Central memory CD8-positive, alpha-beta T cell (primary cell): ENCODE measurements at regions not wholly inside any gene's neighbourhood (a gene's known extent, or its start where the extent isn't known, plus 50 kb on each side); places are given as distances from the start of the nearest gene placed in this dataset.
"Not testable (repeated sequence)": the region's sequence is repeated elsewhere in the genome, so short reads cannot be mapped to it uniquely, and the experiment has no call there.

ENCODE experiments used
- ATAC-seq: fragments of 150-1000 bp; cut with Tn5 transposase; replicated peaks from 2 replicates; pipeline ENCODE4 v1.10.0; 2022; ENCODE audit warnings: mild to moderate bottlenecking, moderate FRiP score, moderate number of reproducible peaks; ENCODE audit not compliant: poor library complexity, severe bottlenecking; ENCODE audit errors: extremely low read depth
- DNase-seq, 2 donors: peaks; one replicate each; pipeline ENCODE4 v3.0.0; 2021; ENCODE audit warnings: low spot score in 2 of 2
- H3K27ac Mint-ChIP-seq: one replicate; pipeline ENCODE4 v1.8.0; 2022; ENCODE audit warnings: low read depth, mild to moderate bottlenecking, moderate library complexity, mixed read lengths
- H3K27me3 Mint-ChIP-seq: one replicate; pipeline ENCODE4 v1.8.0; 2022; ENCODE audit warnings: mixed read lengths
- H3K36me3 Mint-ChIP-seq: one replicate; pipeline ENCODE4 v1.8.0; 2022; ENCODE audit warnings: mild to moderate bottlenecking, moderate library complexity, mixed read lengths; ENCODE audit not compliant: insufficient read depth
- H3K4me1 Mint-ChIP-seq: one replicate; pipeline ENCODE4 v1.8.0; 2022; ENCODE audit warnings: mixed read lengths
- H3K4me3 Mint-ChIP-seq: one replicate; pipeline ENCODE4 v1.8.0; 2022; ENCODE audit warnings: mild to moderate bottlenecking, moderate library complexity, mixed read lengths
- H3K9me3 Mint-ChIP-seq: one replicate; pipeline ENCODE4 v1.8.0; 2022; ENCODE audit warnings: mixed read lengths

DNA sequence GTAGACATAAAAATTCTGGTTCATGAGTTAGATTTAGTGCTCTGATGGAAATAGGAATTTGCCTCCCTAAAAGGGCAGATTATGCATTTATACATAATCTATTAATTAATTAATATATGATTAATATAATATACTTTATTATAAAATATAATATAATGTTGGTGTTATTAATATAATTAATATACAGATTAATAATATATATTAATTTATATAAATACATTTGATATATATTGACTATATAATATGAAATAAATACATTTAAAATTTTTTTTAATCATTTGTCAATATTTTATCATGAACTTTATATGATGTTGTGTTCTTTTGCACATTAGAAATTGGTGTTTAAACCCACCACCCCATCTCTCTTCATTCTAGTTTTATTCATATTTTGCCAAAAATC lies 652.1 kb upstream of the ZNF804A start:
- H3K4me3 Mint-ChIP-seq, result no peak overlapping the region
- H3K36me3 Mint-ChIP-seq, result no peaks in the 10 kb centered on the region
- no peak overlapping the region for H3K27ac Mint-ChIP-seq
- H3K27me3 Mint-ChIP-seq, result no peaks in the 10 kb centered on the region
- peaks cover 10% of the 10 kb centered on the region for H3K9me3 Mint-ChIP-seq
- no peak for DNase-seq
- no peak for ATAC-seq
- H3K4me1 Mint-ChIP-seq, result no peaks in the 10 kb centered on the region

GRCh38 chr2:183948861-183949260 lies 649.5 kb upstream of the ZNF804A start:
- Mint-ChIP-seq H3K9me3 (peaks cover 21% of the 10 kb centered on the region), H3K36me3 (no peaks in the 10 kb centered on the region)

GRCh38 chr2:183950673-183951072 lies 647.7 kb upstream of the ZNF804A start:
- no peak for ATAC-seq
- H3K4me1 Mint-ChIP-seq, result no peaks in the 10 kb centered on the region
- H3K27me3 Mint-ChIP-seq, result no peaks in the 10 kb centered on the region
- no peak overlapping the region for H3K4me3 Mint-ChIP-seq
- DNase-seq, result no peak
- peaks cover 28% of the 10 kb centered on the region for H3K9me3 Mint-ChIP-seq
- no peaks in the 10 kb centered on the region for H3K36me3 Mint-ChIP-seq
- H3K27ac Mint-ChIP-seq, result no peak overlapping the region

More at GRCh38 chr2:183948861-183949260, 649.5 kb upstream of the ZNF804A start:
- ATAC-seq, result no peak
- Mint-ChIP-seq H3K27ac (no peak overlapping the region), H3K4me1 (no peaks in the 10 kb centered on the region), H3K4me3 (no peak overlapping the region), H3K27me3 (no peaks in the 10 kb centered on the region)
- DNase-seq, result no peak

GRCh38 chr2:183951630-183952029 lies 646.7 kb upstream of the ZNF804A start:
- Mint-ChIP-seq H3K4me3 (no peak overlapping the region), H3K27ac (no peak overlapping the region), H3K9me3 (peaks cover 29% of the 10 kb centered on the region), H3K36me3 (no peaks in the 10 kb centered on the region), H3K4me1 (no peaks in the 10 kb centered on the region), H3K27me3 (no peaks in the 10 kb centered on the region)
- DNase-seq, result no peak
- ATAC-seq, result no peak

GRCh38 chr2:183952741-183953140 lies 645.6 kb upstream of the ZNF804A start:
- Mint-ChIP-seq H3K36me3 (no peaks in the 10 kb centered on the region), H3K27ac (no peak overlapping the region), H3K9me3 (peaks cover 33% of the 10 kb centered on the region), H3K4me3 (no peak overlapping the region), H3K4me1 (no peaks in the 10 kb centered on the region), H3K27me3 (no peaks in the 10 kb centered on the region)
- no peak for DNase-seq
- no peak for ATAC-seq

DNA sequence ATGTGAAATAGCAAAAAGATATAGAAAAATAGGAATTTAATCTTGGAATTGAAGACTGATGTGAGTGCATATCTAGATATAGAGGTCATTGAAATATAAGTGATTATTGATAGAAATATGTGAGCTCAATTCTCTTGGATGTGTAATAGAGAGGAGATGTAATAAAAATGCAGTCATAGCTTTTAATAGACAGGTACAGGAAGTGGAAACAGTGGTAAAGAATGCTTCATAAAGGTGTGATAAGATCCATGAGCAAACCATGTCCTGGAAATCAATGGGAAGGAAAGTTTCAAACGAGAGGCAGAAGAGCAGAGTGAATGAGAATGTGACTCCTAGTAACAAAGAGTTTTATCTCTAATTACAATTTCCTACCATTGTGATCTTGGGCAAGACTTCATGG lies 634.7 kb upstream of the ZNF804A start:
- Mint-ChIP-seq H3K27me3 (no peaks in the 10 kb centered on the region), H3K36me3 (no peaks in the 10 kb centered on the region), H3K4me3 (no peak overlapping the region), H3K9me3 (peaks cover 19% of the 10 kb centered on the region), H3K4me1 (no peaks in the 10 kb centered on the region), H3K27ac (no peak overlapping the region)
- no peak for ATAC-seq
- DNase-seq, result no peak

DNA sequence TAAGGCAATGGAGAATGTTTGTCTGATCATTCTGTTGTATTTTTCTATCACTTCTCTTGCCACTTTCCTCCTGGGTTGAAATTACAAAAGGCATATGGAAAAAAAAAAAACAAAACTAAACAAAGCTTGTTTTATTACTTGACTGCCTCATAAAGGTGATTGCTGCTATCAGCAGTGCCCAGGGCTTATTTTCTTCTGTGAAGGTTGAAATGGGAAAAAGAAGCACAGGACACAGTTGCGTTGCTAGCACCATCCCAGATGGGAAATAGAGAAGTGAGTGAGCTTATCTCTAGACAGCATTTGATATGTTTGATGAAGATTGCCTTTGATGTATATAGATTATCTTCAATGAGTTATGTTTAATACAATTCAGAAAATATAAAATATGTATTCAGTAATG lies 633.8 kb upstream of the ZNF804A start:
- DNase-seq (no peak), ATAC-seq (no peak)
- Mint-ChIP-seq H3K36me3 (no peaks in the 10 kb centered on the region), H3K4me3 (no peak overlapping the region), H3K27me3 (no peaks in the 10 kb centered on the region), H3K9me3 (peaks cover 19% of the 10 kb centered on the region), H3K27ac (no peak overlapping the region), H3K4me1 (no peaks in the 10 kb centered on the region)

DNA sequence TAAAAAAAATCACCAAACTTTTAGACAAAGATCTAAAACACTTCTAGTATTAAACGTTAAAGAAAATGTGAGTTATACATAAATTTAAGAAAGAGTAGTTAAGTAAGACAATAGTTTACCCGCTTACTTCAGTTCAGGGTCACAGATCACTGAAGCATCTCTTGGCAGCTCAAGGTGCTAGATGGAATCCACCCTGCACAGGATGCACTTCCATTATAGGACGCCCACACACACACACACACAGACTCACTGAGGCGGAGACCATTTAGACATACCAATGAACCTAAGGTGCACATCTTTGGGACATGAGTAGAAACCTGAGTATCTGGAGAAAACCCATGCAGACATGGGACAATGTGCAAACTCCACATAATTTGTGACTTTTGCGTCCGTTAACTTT lies 630.6 kb upstream of the ZNF804A start:
- DNase-seq (no peak), ATAC-seq (no peak)
- Mint-ChIP-seq H3K9me3 (peaks cover 17% of the 10 kb centered on the region), H3K4me3 (no peak overlapping the region), H3K4me1 (no peaks in the 10 kb centered on the region), H3K27me3 (no peaks in the 10 kb centered on the region), H3K27ac (no peak overlapping the region), H3K36me3 (no peaks in the 10 kb centered on the region)

DNA sequence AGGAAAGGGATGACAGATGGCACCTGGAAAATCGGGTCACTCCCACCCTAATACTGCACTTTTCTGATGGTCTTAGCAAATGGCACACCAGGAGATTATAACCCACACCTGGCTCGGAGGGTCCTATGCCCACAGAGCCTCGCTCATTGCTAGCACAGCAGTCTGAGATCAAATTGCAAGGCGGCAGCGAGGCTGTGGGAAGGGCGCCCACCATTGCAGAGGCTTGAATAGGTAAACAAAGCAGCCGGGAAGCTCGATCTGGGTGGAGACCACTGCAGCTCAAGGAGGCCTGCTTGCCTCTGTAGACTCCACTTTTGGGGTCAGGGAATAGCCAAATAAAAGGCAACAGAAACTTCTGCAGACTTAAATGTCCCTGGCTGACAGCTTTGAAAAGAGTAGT lies 622.7 kb upstream of the ZNF804A start:
- H3K9me3 Mint-ChIP-seq, result peaks cover 22% of the 10 kb centered on the region
- not testable (repeated sequence) for H3K27me3 Mint-ChIP-seq, H3K36me3 Mint-ChIP-seq, DNase-seq, H3K4me3 Mint-ChIP-seq, H3K27ac Mint-ChIP-seq, H3K4me1 Mint-ChIP-seq, ATAC-seq

DNA sequence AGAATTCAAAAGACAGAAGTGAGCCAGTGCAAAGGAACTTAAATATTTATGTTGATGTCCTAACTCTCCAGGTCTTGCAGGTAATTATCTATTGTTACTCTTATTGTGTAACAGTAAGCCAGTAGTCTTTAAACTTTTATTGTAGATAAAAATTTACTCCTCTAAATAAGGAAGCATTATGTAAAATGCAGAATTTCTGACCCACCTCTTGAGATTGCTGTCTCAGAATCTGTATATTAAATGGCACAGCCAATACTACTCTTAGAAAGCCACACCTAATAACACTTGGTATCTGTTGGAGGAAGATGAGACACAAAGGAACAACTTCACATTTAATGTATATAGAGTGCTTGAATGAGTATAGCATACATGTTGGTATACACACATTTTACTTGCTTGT lies 613.5 kb upstream of the ZNF804A start:
- DNase-seq (no peak), ATAC-seq (no peak)
- H3K4me1 Mint-ChIP-seq, result no peaks in the 10 kb centered on the region
- no peak overlapping the region for H3K4me3 Mint-ChIP-seq
- H3K36me3 Mint-ChIP-seq, result no peaks in the 10 kb centered on the region
- no peak overlapping the region for H3K27ac Mint-ChIP-seq
- H3K9me3 Mint-ChIP-seq, result peaks cover 6% of the 10 kb centered on the region
- no peaks in the 10 kb centered on the region for H3K27me3 Mint-ChIP-seq

DNA sequence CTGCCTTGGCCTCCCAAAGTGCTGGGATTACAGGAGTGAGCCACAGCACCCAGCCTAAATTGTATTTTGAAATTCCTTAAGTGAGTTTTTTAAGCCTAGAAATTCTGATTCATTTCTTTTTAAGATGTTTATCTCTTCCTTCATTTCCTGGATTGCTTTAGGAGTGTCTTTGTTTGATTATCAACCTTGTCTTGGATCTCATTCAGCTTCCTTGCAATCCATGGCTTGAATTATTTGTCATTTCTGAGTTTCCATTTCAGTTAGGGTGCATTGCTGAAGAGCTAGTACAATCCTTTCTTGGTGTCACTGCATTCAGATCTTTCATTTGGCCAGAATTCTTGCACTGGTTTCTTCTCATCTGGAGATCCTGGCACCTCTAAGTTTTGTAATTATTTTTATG lies 606.4 kb upstream of the ZNF804A start:
- H3K27me3 Mint-ChIP-seq, result no peaks in the 10 kb centered on the region
- no peak for DNase-seq
- no peak overlapping the region for H3K27ac Mint-ChIP-seq
- peaks cover 25% of the 10 kb centered on the region for H3K9me3 Mint-ChIP-seq
- no peak overlapping the region for H3K4me3 Mint-ChIP-seq
- no peak for ATAC-seq
- no peaks in the 10 kb centered on the region for H3K36me3 Mint-ChIP-seq
- H3K4me1 Mint-ChIP-seq, result no peaks in the 10 kb centered on the region

DNA sequence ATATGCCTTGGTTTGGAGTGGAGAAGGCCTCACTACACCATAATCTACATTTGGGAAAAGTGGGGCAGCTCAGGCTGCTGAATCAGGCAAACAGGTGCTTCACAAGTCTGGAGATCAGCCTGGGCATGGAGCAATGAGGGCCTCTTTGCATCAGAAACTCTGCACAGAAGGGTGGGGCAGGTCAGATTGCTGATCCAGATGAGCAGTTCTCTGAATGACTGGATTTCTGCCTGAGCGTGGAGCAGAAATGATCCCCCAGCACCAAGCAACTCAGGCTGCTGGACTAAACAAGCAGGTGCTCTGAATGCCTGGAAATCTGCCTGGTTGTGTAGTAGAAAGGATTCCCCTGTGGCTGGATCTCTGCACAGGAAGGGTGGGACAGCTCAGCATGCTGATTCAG lies 605.3 kb upstream of the ZNF804A start:
- ATAC-seq, result no peak
- no peak overlapping the region for H3K4me3 Mint-ChIP-seq
- no peaks in the 10 kb centered on the region for H3K4me1 Mint-ChIP-seq
- no peak for DNase-seq
- no peak overlapping the region for H3K27ac Mint-ChIP-seq
- H3K27me3 Mint-ChIP-seq, result no peaks in the 10 kb centered on the region
- no peaks in the 10 kb centered on the region for H3K36me3 Mint-ChIP-seq
- H3K9me3 Mint-ChIP-seq, result peaks cover 27% of the 10 kb centered on the region

- Mint-ChIP-seq H3K36me3 (no peaks in the 10 kb centered on the region), H3K4me1 (no peaks in the 10 kb centered on the region), H3K27me3 (no peaks in the 10 kb centered on the region), H3K27ac (no peak overlapping the region), H3K4me3 (no peak overlapping the region), H3K9me3 (peaks cover 27% of the 10 kb centered on the region)
- DNase-seq (no peak), ATAC-seq (no peak)
Observed at GRCh38 chr2:183995632-183996031, 602.7 kb upstream of the ZNF804A start.
